ENCODE measurements at regions not wholly inside any gene's neighbourhood (a gene's known extent, or its start where the extent isn't known, plus 50 kb on each side); places are given as distances from the start of the nearest gene placed in this dataset.
"Not testable (repeated sequence)": the region's sequence is repeated elsewhere in the genome, so short reads cannot be mapped to it uniquely, and the experiment has no call there.

DNA sequence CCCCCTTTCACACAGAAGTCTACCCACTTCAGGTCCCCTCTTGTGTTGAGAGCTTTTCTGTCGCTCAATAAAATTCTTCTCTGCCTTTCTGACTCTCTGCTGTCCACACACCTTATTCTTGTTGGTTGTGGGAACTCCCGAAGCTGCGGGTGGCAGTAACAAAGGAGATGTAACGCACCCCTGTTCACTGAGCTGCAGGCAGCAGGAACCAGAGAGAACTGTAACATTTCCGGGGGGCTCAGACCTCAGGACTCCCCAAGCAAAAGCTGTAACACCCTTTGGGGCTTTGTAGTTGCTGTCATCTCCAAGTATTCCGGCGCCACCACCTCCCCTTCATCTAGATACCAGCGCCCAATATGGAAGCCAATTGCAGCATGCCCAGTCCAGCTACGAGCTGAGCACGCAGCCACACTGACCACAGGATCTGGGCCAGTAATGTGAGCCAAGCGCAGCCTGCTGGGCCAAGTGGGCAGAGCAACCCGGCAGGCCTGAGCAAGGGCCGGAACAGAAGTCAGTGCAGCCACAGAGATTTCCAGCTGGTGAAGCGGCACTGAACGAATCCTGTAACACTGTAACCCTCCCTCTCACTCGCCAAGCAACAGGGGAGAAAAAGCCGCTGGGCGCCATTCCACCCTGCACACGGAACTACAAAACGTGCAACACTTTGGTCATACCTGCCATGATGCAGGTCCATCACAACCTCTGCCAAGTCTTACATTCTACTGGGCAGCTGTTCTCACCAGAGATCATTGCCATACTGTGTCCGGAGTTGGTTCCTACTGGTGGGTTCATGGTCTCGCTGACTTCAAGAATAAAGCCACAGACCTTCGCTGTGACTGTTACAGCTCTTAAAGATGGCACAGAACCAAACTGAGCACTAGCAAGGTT, 194.3 kb downstream of the SPATA31A6 start:
- DNase-seq (ENCODE audit: low read depth in 2 of 2) = not testable (repeated sequence)

GRCh38 chr9:42378418-42378815, 195.0 kb downstream of the SPATA31A6 start:
- no peak for DNase-seq (ENCODE audit: low read depth in 2 of 2)

DNA sequence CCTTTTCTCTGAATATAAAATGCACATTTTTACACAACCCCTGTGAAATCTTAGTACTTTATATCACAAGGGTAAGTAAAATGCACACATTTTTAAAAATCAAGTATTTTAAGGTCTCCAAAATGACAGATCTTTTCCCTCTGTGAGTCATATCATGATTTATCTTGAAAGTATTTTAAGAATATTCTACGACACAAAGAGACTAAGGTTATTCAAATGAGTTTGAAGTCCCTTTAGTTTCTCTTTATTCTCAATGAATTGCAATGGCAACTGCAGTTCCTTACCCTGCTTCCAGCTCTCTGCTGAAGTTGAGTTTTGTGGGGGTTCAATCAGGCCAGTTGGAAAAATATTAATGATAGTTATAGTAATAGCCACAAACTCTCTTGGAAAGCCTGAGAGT, 196.1 kb downstream of the SPATA31A6 start:
- DNase-seq (ENCODE audit: low read depth in 2 of 2) = not testable (repeated sequence)

DNA sequence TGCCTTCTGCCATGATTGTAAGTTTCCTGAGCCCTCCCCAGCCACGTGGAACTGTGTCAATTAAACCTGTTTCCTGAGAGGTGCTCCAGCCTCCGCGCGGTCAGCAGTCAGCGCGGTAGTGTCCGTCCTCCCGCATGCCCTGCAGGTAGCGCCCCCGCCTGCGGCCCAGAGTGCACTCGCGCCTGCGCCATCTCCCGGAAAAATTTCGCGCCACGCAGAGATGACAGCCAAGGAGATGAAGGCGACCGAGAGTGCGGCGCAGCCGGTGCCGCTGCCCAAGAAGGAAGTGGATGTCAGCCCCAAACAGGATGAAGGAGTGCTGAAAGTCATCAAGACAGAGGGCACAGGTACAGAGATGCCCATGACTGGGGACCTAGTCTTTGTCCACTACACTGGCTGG, 201.1 kb downstream of the SPATA31A6 start:
- not testable (repeated sequence) for DNase-seq (ENCODE audit: low read depth in 2 of 2)

GRCh38 chr9:42385574-42386120, 202.2 kb downstream of the SPATA31A6 start:
- not testable (repeated sequence) for DNase-seq (ENCODE audit: low read depth in 2 of 2)

DNA sequence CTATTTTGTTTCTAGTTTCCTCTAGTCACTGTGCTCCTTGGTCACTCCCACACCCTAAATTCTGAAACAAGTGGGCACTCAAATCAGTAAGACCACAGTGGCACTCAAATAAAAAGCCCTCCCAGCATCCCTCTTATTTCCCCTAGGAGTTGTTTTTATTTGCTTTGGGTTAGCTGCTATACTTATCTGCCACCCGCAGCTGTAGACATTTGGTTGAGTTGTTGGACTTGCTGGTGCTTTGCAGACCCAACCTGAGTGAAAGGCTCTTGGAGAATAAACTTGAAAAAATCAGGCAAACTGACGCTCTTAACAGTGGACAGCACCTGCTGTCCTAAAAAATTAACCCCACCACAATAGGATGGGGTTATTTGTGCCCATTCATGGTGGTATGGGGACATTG, 203.0 kb downstream of the SPATA31A6 start:
- no peak for DNase-seq (ENCODE audit: low read depth in 2 of 2)

GRCh38 chr9:42388146-42388690, 204.8 kb downstream of the SPATA31A6 start:
- DNase-seq (ENCODE audit: low read depth in 2 of 2) = peak in 1 of 2 donors; percentile 21

DNA sequence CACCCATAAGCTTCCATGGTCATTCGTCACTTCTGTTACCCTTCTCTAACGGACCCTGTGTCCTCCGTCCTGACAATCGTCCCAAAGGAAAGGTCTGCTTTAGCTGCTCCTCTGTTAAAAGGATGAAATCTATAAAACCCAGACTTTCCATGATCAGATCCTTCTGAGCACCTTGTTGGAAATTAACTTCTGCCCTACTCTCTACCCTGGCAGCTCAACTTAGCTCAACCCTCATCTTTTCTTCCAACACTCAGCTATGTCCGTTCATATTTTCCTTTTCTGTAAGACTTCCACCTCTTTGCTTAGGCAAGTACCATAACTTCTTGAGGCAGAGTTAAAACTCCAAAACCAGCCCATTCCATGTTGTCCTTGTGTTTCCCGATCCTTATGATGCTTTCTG, 205.4 kb downstream of the SPATA31A6 start:
- no peak for DNase-seq (ENCODE audit: low read depth in 2 of 2)

- DNase-seq (ENCODE audit: low read depth in 2 of 2) = not testable (repeated sequence)
Observed at GRCh38 chr9:42392773-42393455, 209.5 kb downstream of the SPATA31A6 start.

GRCh38 chr9:42396318-42396717, 212.9 kb downstream of the SPATA31A6 start:
- DNase-seq (ENCODE audit: low read depth in 2 of 2) = no peak

DNA sequence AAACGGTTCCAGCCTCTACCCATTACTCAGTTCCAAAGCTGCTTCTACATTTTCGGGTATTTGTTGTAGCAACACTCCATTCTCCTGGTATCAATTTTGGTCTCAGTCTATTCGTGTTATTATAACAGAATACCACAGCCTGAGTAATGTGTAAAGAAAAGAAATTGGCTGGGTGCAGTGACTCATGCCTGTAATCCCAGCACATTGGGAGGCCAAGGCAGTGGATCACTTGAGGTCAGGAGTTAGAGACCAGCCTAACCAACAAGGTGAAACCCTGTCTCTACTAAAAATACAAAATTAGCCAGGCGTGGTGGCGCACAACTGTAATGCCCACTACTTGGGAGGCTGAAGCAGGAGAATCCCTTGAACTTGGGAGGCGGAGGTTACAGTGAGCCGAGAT, 213.9 kb downstream of the SPATA31A6 start:
- DNase-seq (ENCODE audit: low read depth in 2 of 2) = not testable (repeated sequence)

DNA sequence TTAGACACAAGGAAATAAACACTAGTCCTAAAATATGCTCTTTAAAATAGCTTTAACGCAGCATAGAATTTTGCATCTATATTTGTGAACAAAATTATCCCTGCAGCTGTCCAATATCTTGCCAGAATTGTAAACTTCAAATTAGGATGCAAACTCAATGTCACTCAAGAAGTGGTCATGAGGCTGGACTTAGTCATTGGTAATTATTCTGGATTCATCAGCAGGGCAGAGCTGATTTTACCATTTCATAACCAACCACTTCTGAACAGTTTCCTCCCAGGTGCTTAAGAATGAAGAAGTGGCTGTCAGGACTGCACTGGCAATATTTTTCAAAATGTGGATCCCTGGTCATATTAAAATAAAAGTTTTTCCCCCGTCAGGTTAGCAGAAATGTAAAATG, 219.5 kb downstream of the SPATA31A6 start:
- not testable (repeated sequence) for DNase-seq (ENCODE audit: low read depth in 2 of 2)

- DNase-seq (ENCODE audit: low read depth in 2 of 2) = not testable (repeated sequence)
Observed at GRCh38 chr9:42409581-42409980, 226.1 kb downstream of the SPATA31A6 start.

- not testable (repeated sequence) for DNase-seq (ENCODE audit: low read depth in 2 of 2)
Observed at GRCh38 chr9:42412354-42412753, 228.9 kb downstream of the SPATA31A6 start.

DNA sequence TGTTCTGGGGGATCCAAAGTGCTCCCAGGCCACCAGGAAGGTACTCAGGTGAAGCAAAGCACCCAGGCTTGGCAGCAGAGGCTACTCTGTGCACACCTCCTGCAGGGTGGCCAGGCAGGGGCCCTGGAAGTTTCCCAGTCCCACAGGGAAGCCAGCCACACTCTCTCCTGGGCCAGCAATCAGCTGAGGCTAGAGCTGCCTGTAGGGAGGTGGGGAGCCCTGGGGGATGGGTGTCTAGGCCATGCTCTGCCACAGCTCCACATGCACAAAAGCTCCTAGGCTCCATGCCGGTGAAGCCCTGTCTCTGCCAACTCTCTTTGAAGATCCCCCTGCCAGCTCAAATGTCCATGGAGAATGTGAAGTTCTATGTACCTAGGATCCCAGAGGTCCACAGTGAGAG, 231.4 kb downstream of the SPATA31A6 start:
- not testable (repeated sequence) for DNase-seq (ENCODE audit: low read depth in 2 of 2)

- not testable (repeated sequence) for DNase-seq (ENCODE audit: low read depth in 2 of 2)
Observed at GRCh38 chr9:42419652-42420051, 236.2 kb downstream of the SPATA31A6 start.

DNA sequence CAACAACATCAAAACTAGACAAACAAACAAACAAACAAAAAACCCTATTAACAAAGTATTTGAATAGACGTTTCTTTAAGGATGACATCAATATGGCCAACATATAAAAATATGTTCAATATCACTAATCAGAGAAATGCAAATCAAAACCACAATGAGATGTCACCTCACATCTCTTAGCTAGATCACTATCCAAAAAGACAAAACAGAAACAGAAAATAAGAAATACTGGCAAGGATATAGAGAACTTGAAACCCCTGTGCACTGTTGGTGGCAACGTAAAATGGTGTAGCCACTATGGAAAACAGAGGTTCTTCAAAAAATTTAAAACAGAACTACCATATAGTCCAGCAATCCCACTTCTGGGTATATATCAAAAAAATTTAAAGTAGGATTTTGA, 236.9 kb downstream of the SPATA31A6 start:
- not testable (repeated sequence) for DNase-seq (ENCODE audit: low read depth in 2 of 2)

DNA sequence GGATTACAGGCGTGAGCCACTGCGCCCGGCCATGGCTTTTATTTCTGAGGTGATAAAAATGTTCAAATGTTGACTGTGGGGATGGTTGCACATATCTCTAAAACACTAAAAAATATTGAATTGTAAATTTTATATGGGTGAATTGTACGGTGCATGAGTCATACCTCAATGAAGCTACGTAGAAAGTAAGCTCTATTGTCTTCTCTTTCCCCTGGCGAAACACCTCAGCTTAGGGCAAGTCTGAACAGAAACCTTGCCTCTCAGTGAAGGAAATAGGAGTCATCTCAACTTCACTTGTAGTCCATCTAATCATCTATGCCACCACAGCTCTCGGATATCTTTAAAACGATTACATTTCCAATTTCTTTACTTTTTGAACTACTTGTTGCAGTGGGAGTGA, 238.2 kb downstream of the SPATA31A6 start:
- not testable (repeated sequence) for DNase-seq (ENCODE audit: low read depth in 2 of 2)

- DNase-seq (ENCODE audit: low read depth in 2 of 2) = peak; percentile 59 to 64
Observed at GRCh38 chr9:42430674-42431615, 247.5 kb downstream of the SPATA31A6 start.

DNA sequence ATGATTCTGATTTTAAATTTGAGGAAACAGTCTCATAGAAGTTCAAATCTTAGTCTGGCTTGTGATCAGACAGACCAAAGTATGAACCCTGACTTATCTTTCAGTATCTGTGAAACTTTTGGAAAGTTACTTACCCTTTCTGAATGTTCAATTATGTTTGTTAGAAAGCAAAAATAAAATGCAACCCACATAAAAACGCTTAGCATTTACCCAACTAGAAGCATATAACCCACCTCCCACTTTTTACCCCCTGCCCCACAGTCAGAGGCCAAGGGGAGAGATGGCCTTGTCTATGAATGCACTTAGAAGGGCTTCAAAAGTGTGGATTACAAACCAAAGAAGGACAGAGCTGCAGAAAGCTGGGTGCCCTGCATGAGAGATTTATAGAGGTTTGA, 248.2 kb downstream of the SPATA31A6 start:
- not testable (repeated sequence) for DNase-seq (ENCODE audit: low read depth in 2 of 2)

All from lung microvascular endothelial cell (primary cell).